Stimulated activated CD4-positive, alpha-beta T cell treated with anti-CD3 and anti-CD28 coated beads, Interleukin-12 subunit alpha, Interleukin-12 subunit beta, amount 100 ng/mL, for 48 hours (primary cell): ENCODE measurements at regions not wholly inside any gene's neighbourhood (a gene's known extent, or its start where the extent isn't known, plus 50 kb on each side); places are given as distances from the start of the nearest gene placed in this dataset.

ENCODE experiments used
- DNase-seq, 3 donors: peaks; one replicate each; pipeline ENCODE4 v3.0.0-alpha.2; 2020; ENCODE audit warnings: low read depth in 2 of 3, low spot score in 1 of 3

GRCh38 chr13:87078947-87079795 is 592.0 kb upstream of the SLITRK5 start:
- no peak for DNase-seq

- DNase-seq, result no peak
Observed at GRCh38 chr13:87080100-87080779, 590.9 kb upstream of the SLITRK5 start.

- no peak for DNase-seq
Observed at GRCh38 chr13:87084192-87084591, 587.0 kb upstream of the SLITRK5 start.

GRCh38 chr13:87087741-87088140 is 583.4 kb upstream of the SLITRK5 start:
- DNase-seq, result no peak

GRCh38 chr13:87089391-87089790 is 581.8 kb upstream of the SLITRK5 start:
- no peak for DNase-seq

- no peak for DNase-seq
Observed at GRCh38 chr13:87093399-87093798, 577.8 kb upstream of the SLITRK5 start.

- DNase-seq, result no peak
Observed at GRCh38 chr13:87094646-87095045, 576.5 kb upstream of the SLITRK5 start.

GRCh38 chr13:87100431-87100830 is 570.7 kb upstream of the SLITRK5 start:
- no peak for DNase-seq

GRCh38 chr13:87107651-87108050 is 563.5 kb upstream of the SLITRK5 start:
- no peak for DNase-seq

- DNase-seq, result no peak
Observed at GRCh38 chr13:87120476-87120875, 550.7 kb upstream of the SLITRK5 start.

GRCh38 chr13:87122551-87122950 is 548.6 kb upstream of the SLITRK5 start:
- DNase-seq, result no peak

GRCh38 chr13:87123987-87124784 is 547.0 kb upstream of the SLITRK5 start:
- no peak for DNase-seq

- DNase-seq, result no peak
Observed at GRCh38 chr13:87124785-87125074, 546.4 kb upstream of the SLITRK5 start.

- no peak for DNase-seq
Observed at GRCh38 chr13:87128036-87128435, 543.1 kb upstream of the SLITRK5 start.

GRCh38 chr13:87128491-87128890 is 542.7 kb upstream of the SLITRK5 start:
- DNase-seq, result no peak

- no peak for DNase-seq
Observed at GRCh38 chr13:87129602-87130300, 541.4 kb upstream of the SLITRK5 start.

- DNase-seq, result no peak
Observed at GRCh38 chr13:87130423-87130822, 540.7 kb upstream of the SLITRK5 start.

- DNase-seq, result no peak
Observed at GRCh38 chr13:87131611-87132010, 539.6 kb upstream of the SLITRK5 start.

- DNase-seq, result no peak
Observed at GRCh38 chr13:87138866-87139265, 532.3 kb upstream of the SLITRK5 start.

GRCh38 chr13:87147076-87147475 is 524.1 kb upstream of the SLITRK5 start:
- DNase-seq, result no peak

GRCh38 chr13:87153371-87153770 is 517.8 kb upstream of the SLITRK5 start:
- no peak for DNase-seq
